ENCODE measurements at regions not wholly inside any gene's neighbourhood (a gene's known extent, or its start where the extent isn't known, plus 50 kb on each side); places are given as distances from the start of the nearest gene placed in this dataset.

- Histone ChIP-seq H3K27ac (ENCODE audit: low read depth, low read length) (no peak overlapping the region), H3K27me3 (ENCODE audit: insufficient read depth, low read length) (no peaks in the 10 kb centered on the region), H3K4me3 (ENCODE audit: low read depth, low read length) (no peak overlapping the region), H3K79me2 (ENCODE audit: control insufficient read depth, insufficient read depth, low read length, unreplicated experiment) (no peaks in the 10 kb centered on the region), H3K36me3 (ENCODE audit: insufficient read depth, low read length) (no peaks in the 10 kb centered on the region), H3K4me1 (ENCODE audit: control insufficient read depth, insufficient read depth, low read length, unreplicated experiment) (no peaks in the 10 kb centered on the region), H2AFZ (ENCODE audit: low read length, unreplicated experiment) (no peak overlapping the region)
Measured at GRCh38 chr2:129457277-129457818, 522.1 kb upstream of the RAB6C start.

- H2AFZ ChIP-seq (ENCODE audit: low read length, unreplicated experiment), result no peak overlapping the region
- no peaks in the 10 kb centered on the region for H3K79me2 ChIP-seq (ENCODE audit: control insufficient read depth, insufficient read depth, low read length, unreplicated experiment)
- H3K4me1 ChIP-seq (ENCODE audit: control insufficient read depth, insufficient read depth, low read length, unreplicated experiment), result no peaks in the 10 kb centered on the region
- H3K27ac ChIP-seq (ENCODE audit: low read depth, low read length), result no peak overlapping the region
- H3K27me3 ChIP-seq (ENCODE audit: insufficient read depth, low read length), result no peaks in the 10 kb centered on the region
- no peak overlapping the region for H3K4me3 ChIP-seq (ENCODE audit: low read depth, low read length)
- no peaks in the 10 kb centered on the region for H3K36me3 ChIP-seq (ENCODE audit: insufficient read depth, low read length)
Measured at GRCh38 chr2:129458006-129458405, 521.5 kb upstream of the RAB6C start.

GRCh38 chr2:129458436-129458835, 521.0 kb upstream of the RAB6C start:
- Histone ChIP-seq H3K36me3 (ENCODE audit: insufficient read depth, low read length) (no peaks in the 10 kb centered on the region), H3K27me3 (ENCODE audit: insufficient read depth, low read length) (no peaks in the 10 kb centered on the region), H3K27ac (ENCODE audit: low read depth, low read length) (no peak overlapping the region)

GRCh38 chr2:129459200-129459876, 520.1 kb upstream of the RAB6C start:
- Histone ChIP-seq H3K4me3 (ENCODE audit: low read depth, low read length) (no peak overlapping the region), H3K79me2 (ENCODE audit: control insufficient read depth, insufficient read depth, low read length, unreplicated experiment) (no peaks in the 10 kb centered on the region), H2AFZ (ENCODE audit: low read length, unreplicated experiment) (no peak overlapping the region), H3K27me3 (ENCODE audit: insufficient read depth, low read length) (no peaks in the 10 kb centered on the region), H3K27ac (ENCODE audit: low read depth, low read length) (no peak overlapping the region), H3K4me1 (ENCODE audit: control insufficient read depth, insufficient read depth, low read length, unreplicated experiment) (no peaks in the 10 kb centered on the region), H3K36me3 (ENCODE audit: insufficient read depth, low read length) (no peaks in the 10 kb centered on the region)

More at GRCh38 chr2:129458436-129458835, 521.0 kb upstream of the RAB6C start:
- Histone ChIP-seq H3K79me2 (ENCODE audit: control insufficient read depth, insufficient read depth, low read length, unreplicated experiment) (no peaks in the 10 kb centered on the region), H3K4me1 (ENCODE audit: control insufficient read depth, insufficient read depth, low read length, unreplicated experiment) (no peaks in the 10 kb centered on the region), H2AFZ (ENCODE audit: low read length, unreplicated experiment) (no peak overlapping the region), H3K4me3 (ENCODE audit: low read depth, low read length) (no peak overlapping the region)

- H3K4me1 ChIP-seq (ENCODE audit: control insufficient read depth, insufficient read depth, low read length, unreplicated experiment), result no peaks in the 10 kb centered on the region
- no peaks in the 10 kb centered on the region for H3K79me2 ChIP-seq (ENCODE audit: control insufficient read depth, insufficient read depth, low read length, unreplicated experiment)
- H2AFZ ChIP-seq (ENCODE audit: low read length, unreplicated experiment), result no peak overlapping the region
- no peak overlapping the region for H3K4me3 ChIP-seq (ENCODE audit: low read depth, low read length)
- H3K27ac ChIP-seq (ENCODE audit: low read depth, low read length), result no peak overlapping the region
- no peaks in the 10 kb centered on the region for H3K36me3 ChIP-seq (ENCODE audit: insufficient read depth, low read length)
- H3K27me3 ChIP-seq (ENCODE audit: insufficient read depth, low read length), result no peaks in the 10 kb centered on the region
Measured at GRCh38 chr2:129459881-129460280, 519.6 kb upstream of the RAB6C start.

DNA sequence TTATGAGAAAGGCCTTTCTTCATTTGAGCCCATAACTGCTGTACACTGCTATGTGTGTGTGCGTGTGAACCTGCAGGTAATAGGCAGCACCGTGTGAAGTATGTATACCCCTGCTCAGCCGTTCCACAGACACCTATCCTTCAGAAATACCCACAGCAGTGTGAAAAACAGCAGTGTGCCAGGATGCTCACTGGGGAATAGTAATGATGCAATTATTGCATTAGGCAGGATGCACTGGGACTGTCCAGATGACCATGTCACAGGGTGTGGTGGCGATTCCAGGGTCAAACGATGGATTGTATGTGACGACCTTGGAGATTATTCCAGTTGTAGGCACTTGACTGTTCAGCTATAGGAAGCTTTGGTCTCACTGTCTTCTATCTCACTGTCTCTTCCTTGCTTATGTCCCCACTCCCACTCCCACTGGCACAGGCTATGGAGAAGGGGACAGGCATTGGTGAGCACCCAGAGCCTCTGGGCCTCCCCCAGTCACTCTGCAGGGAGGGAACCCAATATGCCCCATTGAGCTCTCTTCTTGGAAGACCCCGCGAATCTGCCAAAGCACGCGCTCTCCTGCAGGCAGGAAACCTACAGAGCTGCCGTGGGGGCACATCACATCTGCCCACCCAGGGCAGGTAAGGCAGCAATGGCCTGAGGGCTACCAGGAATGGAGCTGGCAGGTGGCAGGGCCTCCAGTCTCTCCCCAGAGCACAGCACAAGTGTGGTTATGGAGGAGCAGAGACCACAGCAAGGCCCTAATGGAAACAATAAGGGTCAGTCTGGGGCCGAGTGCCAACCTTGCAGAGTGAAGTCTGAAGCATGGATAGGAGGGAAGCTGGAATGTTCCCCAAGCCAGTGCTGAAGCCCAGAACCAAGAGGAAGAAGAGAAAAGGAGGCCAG, 518.9 kb upstream of the RAB6C start:
- no peaks in the 10 kb centered on the region for H3K79me2 ChIP-seq (ENCODE audit: control insufficient read depth, insufficient read depth, low read length, unreplicated experiment)

DNA sequence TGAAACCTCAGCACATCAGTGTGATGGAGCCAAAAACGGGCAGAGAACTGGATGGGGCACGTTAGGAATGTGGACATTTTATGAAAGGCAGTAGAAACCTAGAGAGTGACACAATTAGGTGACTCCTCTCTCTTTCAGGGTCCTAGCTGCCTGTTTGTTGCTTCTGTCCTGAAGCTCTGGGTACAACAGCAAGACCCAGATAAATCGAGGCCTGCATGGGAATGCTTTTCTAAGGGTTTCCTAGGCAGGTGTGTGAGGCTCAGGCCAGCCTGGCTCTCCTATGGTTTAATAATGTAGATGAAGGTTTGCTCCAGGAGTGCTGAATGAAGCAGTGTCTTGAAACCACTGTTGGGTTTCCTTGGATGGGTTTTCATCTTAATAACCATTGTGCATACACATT, 517.1 kb upstream of the RAB6C start:
- no peak overlapping the region for H2AFZ ChIP-seq (ENCODE audit: low read length, unreplicated experiment)
- H3K27me3 ChIP-seq (ENCODE audit: insufficient read depth, low read length), result no peaks in the 10 kb centered on the region
- H3K79me2 ChIP-seq (ENCODE audit: control insufficient read depth, insufficient read depth, low read length, unreplicated experiment), result no peaks in the 10 kb centered on the region
- no peaks in the 10 kb centered on the region for H3K4me1 ChIP-seq (ENCODE audit: control insufficient read depth, insufficient read depth, low read length, unreplicated experiment)
- no peak overlapping the region for H3K4me3 ChIP-seq (ENCODE audit: low read depth, low read length)
- no peaks in the 10 kb centered on the region for H3K36me3 ChIP-seq (ENCODE audit: insufficient read depth, low read length)
- H3K27ac ChIP-seq (ENCODE audit: low read depth, low read length), result no peak overlapping the region

More for the DNA sequence above, 518.9 kb upstream of the RAB6C start:
- no peaks in the 10 kb centered on the region for H3K27me3 ChIP-seq (ENCODE audit: insufficient read depth, low read length)
- no peak overlapping the region for H3K27ac ChIP-seq (ENCODE audit: low read depth, low read length)
- H2AFZ ChIP-seq (ENCODE audit: low read length, unreplicated experiment), result no peak overlapping the region
- no peaks in the 10 kb centered on the region for H3K4me1 ChIP-seq (ENCODE audit: control insufficient read depth, insufficient read depth, low read length, unreplicated experiment)
- H3K36me3 ChIP-seq (ENCODE audit: insufficient read depth, low read length), result no peaks in the 10 kb centered on the region
- no peak overlapping the region for H3K4me3 ChIP-seq (ENCODE audit: low read depth, low read length)

DNA sequence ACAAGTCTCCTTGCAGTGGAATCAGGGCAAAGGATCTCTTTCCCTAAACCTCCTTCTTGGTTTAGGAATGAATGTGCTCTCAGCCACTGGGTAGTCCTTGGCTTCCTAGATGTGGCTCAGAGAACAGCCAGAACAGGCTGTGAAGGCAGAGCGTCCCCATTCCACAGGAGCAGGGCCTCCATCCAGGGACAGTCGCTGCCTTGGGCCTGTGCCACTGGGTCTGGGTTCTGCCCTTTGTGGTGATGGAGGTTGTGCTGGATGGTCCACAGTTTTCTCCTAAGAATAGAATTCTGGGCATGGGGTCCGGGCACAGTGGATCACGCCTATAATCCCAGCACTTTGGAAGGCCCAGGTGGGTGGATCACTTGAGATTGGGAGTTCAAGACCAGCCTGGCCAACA, 516.5 kb upstream of the RAB6C start:
- Histone ChIP-seq H3K27ac (ENCODE audit: low read depth, low read length) (no peak overlapping the region), H3K4me3 (ENCODE audit: low read depth, low read length) (no peak overlapping the region), H3K36me3 (ENCODE audit: insufficient read depth, low read length) (no peaks in the 10 kb centered on the region), H2AFZ (ENCODE audit: low read length, unreplicated experiment) (no peak overlapping the region), H3K79me2 (ENCODE audit: control insufficient read depth, insufficient read depth, low read length, unreplicated experiment) (no peaks in the 10 kb centered on the region), H3K27me3 (ENCODE audit: insufficient read depth, low read length) (no peaks in the 10 kb centered on the region), H3K4me1 (ENCODE audit: control insufficient read depth, insufficient read depth, low read length, unreplicated experiment) (no peaks in the 10 kb centered on the region)

GRCh38 chr2:129464036-129464435, 515.4 kb upstream of the RAB6C start:
- no peaks in the 10 kb centered on the region for H3K4me1 ChIP-seq (ENCODE audit: control insufficient read depth, insufficient read depth, low read length, unreplicated experiment)
- no peak overlapping the region for H3K4me3 ChIP-seq (ENCODE audit: low read depth, low read length)
- no peaks in the 10 kb centered on the region for H3K79me2 ChIP-seq (ENCODE audit: control insufficient read depth, insufficient read depth, low read length, unreplicated experiment)
- H3K36me3 ChIP-seq (ENCODE audit: insufficient read depth, low read length), result no peaks in the 10 kb centered on the region
- H3K27ac ChIP-seq (ENCODE audit: low read depth, low read length), result no peak overlapping the region
- no peak overlapping the region for H2AFZ ChIP-seq (ENCODE audit: low read length, unreplicated experiment)
- no peaks in the 10 kb centered on the region for H3K27me3 ChIP-seq (ENCODE audit: insufficient read depth, low read length)

GRCh38 chr2:129464631-129465030, 514.8 kb upstream of the RAB6C start:
- Histone ChIP-seq H3K27me3 (ENCODE audit: insufficient read depth, low read length) (no peaks in the 10 kb centered on the region), H3K27ac (ENCODE audit: low read depth, low read length) (no peak overlapping the region), H2AFZ (ENCODE audit: low read length, unreplicated experiment) (no peak overlapping the region), H3K4me1 (ENCODE audit: control insufficient read depth, insufficient read depth, low read length, unreplicated experiment) (no peaks in the 10 kb centered on the region), H3K79me2 (ENCODE audit: control insufficient read depth, insufficient read depth, low read length, unreplicated experiment) (no peaks in the 10 kb centered on the region), H3K4me3 (ENCODE audit: low read depth, low read length) (no peak overlapping the region), H3K36me3 (ENCODE audit: insufficient read depth, low read length) (no peaks in the 10 kb centered on the region)
